Neural cell (in vitro differentiated cells): ENCODE measurements at regions not wholly inside any gene's neighbourhood (a gene's known extent, or its start where the extent isn't known, plus 50 kb on each side); places are given as distances from the start of the nearest gene placed in this dataset.

Source experiments
- H2AFZ ChIP-seq: fragments of 200-600, 300-800 bp; sonication (generic), shearing (Covaris generic); 2 replicates; pipeline ENCODE4 v1.6.0; 2014; ENCODE audit warnings: low read depth, mild to moderate bottlenecking, antibody characterized with exemption, low read length, moderate library complexity
- H3F3A ChIP-seq: fragments of 200-600 bp; shearing (Covaris generic); 2 replicates; pipeline ENCODE4 v1.6.1; 2016; ENCODE audit warnings: mild to moderate bottlenecking, moderate library complexity, mixed read lengths, antibody characterized with exemption, low read length; ENCODE audit not compliant: insufficient read depth, poor library complexity, severe bottlenecking
- H3K27ac ChIP-seq: fragments of 200-600, 300-800 bp; sonication (generic), shearing (Covaris generic); 2 replicates; pipeline ENCODE4 v1.5.1; 2014; ENCODE audit warnings: mild to moderate bottlenecking, low read length, moderate library complexity
- H3K27me3 ChIP-seq: fragments of 300-800, 200-600 bp; sonication (generic), shearing (Covaris generic); 2 replicates; pipeline ENCODE4 v1.6.0; 2014; ENCODE audit warnings: mild to moderate bottlenecking, low read depth, low read length, moderate library complexity; ENCODE audit not compliant: insufficient read depth
- H3K36me3 ChIP-seq: fragments of 300-800, 200-600 bp; sonication (generic), shearing (Covaris generic); 2 replicates; pipeline ENCODE4 v1.5.1; 2014; ENCODE audit warnings: mild to moderate bottlenecking, antibody characterized with exemption, low read length, moderate library complexity; ENCODE audit not compliant: insufficient read depth
- H3K4me2 ChIP-seq: fragments of 300-800, 200-600 bp; sonication (generic), shearing (Covaris generic); 2 replicates; pipeline ENCODE4 v1.6.0; 2014; ENCODE audit warnings: mild to moderate bottlenecking, low read length
- H3K4me3 ChIP-seq: fragments of 300-800, 200-600 bp; sonication (generic), shearing (Covaris generic); 2 replicates; pipeline ENCODE4 v1.5.1; 2014; ENCODE audit warnings: mild to moderate bottlenecking, low read length, moderate library complexity
- H3K79me2 ChIP-seq: fragments of 200-600 bp; shearing (Covaris generic); replicated peaks from 2 replicates; pipeline ENCODE4 v1.6.0; 2014; ENCODE audit warnings: mild to moderate bottlenecking, low read length, moderate library complexity; ENCODE audit not compliant: insufficient read depth
- H3K9ac ChIP-seq: fragments of 300-800, 200-600 bp; sonication (generic), shearing (Covaris generic); 2 replicates; pipeline ENCODE4 v1.6.1; 2016; ENCODE audit warnings: mild to moderate bottlenecking, low read length, mixed read lengths
- H3K9me2 ChIP-seq: fragments of 200-600 bp; shearing (Covaris generic); 2 replicates; pipeline ENCODE4 v1.6.1; 2016; ENCODE audit warnings: mild to moderate bottlenecking, low read length, mixed read lengths; ENCODE audit not compliant: insufficient read depth
- H3K9me3 ChIP-seq: fragments of 200-600, 300-800 bp; sonication (generic), shearing (Covaris generic); 2 replicates; pipeline ENCODE4 v1.6.1; 2016; ENCODE audit warnings: mild to moderate bottlenecking, mixed run types, low read length, moderate library complexity, mixed read lengths
- H4K20me1 ChIP-seq: fragments of 200-600 bp; shearing (Covaris generic); 2 replicates; pipeline ENCODE4 v1.6.1; 2016; ENCODE audit warnings: mild to moderate bottlenecking, mixed run types; ENCODE audit not compliant: insufficient read depth
- EP300 ChIP-seq: fragments of 450-650 bp; conservative IDR thresholded peaks from 2 replicates; pipeline ENCODE4 v1.6.1; 2014; ENCODE audit warnings: antibody characterized with exemption, mild to moderate bottlenecking, moderate library complexity; ENCODE audit not compliant: poor library complexity, severe bottlenecking
- EZH2 ChIP-seq: fragments of 200-600, 300-800 bp; shearing (Covaris generic), sonication (generic); IDR thresholded peaks from 2 replicates; pipeline ENCODE4 v1.6.1; 2014; ENCODE audit warnings: antibody characterized with exemption, low read length, borderline replicate concordance, mild to moderate bottlenecking; ENCODE audit not compliant: insufficient read depth, poor library complexity, severe bottlenecking
- MXI1 ChIP-seq: fragments of 450-650 bp; conservative IDR thresholded peaks from 2 replicates; pipeline ENCODE4 v1.6.1; 2014; ENCODE audit warnings: antibody characterized with exemption, mild to moderate bottlenecking; ENCODE audit not compliant: poor library complexity, severe bottlenecking
- POLR2AphosphoS5 ChIP-seq: IDR thresholded peaks from 2 replicates; pipeline ENCODE4 v1.6.1; 2012
- RAD21 ChIP-seq: fragments of 450-650 bp; conservative IDR thresholded peaks from 2 replicates; pipeline ENCODE4 v1.6.1; 2014; ENCODE audit warnings: antibody characterized with exemption, mild to moderate bottlenecking, moderate library complexity
- SMC3 ChIP-seq: fragments of 450-650 bp; conservative IDR thresholded peaks from 2 replicates; pipeline ENCODE4 v1.6.1; 2014; ENCODE audit warnings: antibody characterized with exemption, mild to moderate bottlenecking, moderate library complexity; ENCODE audit not compliant: poor library complexity
- TAF1 ChIP-seq: IDR thresholded peaks from 2 replicates; pipeline ENCODE4 v1.6.1; 2012; ENCODE audit warnings: low read depth
- TF ChIP-seq, protein P1 (sequence below): IDR thresholded peaks from 2 replicates; pipeline ENCODE4 v1.6.1; 2012; ENCODE audit warnings: borderline replicate concordance
- TF ChIP-seq, protein P2 (sequence below): fragments of 450-650 bp; IDR thresholded peaks from 2 replicates; pipeline ENCODE4 v1.5.1; 2014; ENCODE audit warnings: antibody characterized with exemption, mild to moderate bottlenecking, moderate library complexity; ENCODE audit not compliant: poor library complexity, severe bottlenecking

DNA sequence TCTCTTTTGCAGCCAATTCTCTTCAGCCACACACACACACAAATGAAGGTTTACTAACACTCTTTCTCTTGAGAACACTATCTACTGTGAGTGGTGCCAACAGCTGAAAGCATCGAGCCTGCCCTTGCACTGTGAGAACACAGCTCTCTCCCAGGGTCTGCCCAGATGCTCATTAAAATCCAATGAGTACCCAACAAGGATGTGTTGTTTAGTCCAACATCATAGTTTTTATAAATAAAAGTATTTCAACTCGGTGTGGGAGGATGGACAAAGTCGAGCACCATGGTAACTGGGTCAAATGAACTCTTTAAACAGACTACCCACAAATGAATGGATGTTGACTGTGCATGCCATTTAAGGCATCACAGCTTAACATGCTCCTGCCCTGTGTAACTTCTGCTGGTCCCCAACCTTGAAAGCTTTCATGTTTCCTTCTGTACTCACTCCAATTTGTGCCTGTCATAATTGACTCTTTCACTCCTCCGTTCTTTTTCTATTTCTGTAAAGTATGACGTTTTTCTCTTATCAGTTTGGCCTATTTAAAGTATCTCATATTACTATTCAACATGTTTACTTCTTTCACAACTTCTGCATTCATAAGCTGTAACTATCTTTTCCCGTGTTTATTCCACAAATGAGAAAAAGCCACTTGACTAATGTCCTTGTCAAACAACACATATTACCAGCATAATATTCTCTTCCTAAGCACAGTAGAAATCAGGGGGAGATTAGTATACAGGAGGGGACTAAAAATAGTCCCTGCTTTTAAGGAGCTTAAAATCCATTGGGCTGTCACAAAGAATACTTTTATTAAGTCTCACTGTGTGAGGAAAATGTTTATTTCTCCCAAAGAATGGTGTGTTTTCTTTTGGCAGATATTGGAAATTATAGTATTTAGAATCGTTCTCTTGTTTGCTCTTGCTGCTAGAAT is 215.4 kb downstream of the RFPL4B start:
- no peaks in the 10 kb centered on the region for H4K20me1 ChIP-seq
- H3K27me3 ChIP-seq: no peaks in the 10 kb centered on the region
- no peak overlapping the region for H3K9ac ChIP-seq
- H3K27ac ChIP-seq: no peak overlapping the region
- TF ChIP-seq POLR2AphosphoS5: no peak
- TF ChIP-seq EP300: no peak
- TF ChIP-seq RAD21: no peak
- no peak for TF ChIP-seq EZH2
- TF ChIP-seq, protein P1, sequence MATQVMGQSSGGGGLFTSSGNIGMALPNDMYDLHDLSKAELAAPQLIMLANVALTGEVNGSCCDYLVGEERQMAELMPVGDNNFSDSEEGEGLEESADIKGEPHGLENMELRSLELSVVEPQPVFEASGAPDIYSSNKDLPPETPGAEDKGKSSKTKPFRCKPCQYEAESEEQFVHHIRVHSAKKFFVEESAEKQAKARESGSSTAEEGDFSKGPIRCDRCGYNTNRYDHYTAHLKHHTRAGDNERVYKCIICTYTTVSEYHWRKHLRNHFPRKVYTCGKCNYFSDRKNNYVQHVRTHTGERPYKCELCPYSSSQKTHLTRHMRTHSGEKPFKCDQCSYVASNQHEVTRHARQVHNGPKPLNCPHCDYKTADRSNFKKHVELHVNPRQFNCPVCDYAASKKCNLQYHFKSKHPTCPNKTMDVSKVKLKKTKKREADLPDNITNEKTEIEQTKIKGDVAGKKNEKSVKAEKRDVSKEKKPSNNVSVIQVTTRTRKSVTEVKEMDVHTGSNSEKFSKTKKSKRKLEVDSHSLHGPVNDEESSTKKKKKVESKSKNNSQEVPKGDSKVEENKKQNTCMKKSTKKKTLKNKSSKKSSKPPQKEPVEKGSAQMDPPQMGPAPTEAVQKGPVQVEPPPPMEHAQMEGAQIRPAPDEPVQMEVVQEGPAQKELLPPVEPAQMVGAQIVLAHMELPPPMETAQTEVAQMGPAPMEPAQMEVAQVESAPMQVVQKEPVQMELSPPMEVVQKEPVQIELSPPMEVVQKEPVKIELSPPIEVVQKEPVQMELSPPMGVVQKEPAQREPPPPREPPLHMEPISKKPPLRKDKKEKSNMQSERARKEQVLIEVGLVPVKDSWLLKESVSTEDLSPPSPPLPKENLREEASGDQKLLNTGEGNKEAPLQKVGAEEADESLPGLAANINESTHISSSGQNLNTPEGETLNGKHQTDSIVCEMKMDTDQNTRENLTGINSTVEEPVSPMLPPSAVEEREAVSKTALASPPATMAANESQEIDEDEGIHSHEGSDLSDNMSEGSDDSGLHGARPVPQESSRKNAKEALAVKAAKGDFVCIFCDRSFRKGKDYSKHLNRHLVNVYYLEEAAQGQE: no peak
- TF ChIP-seq SMC3: no peak
- no peak for TF ChIP-seq TAF1
- TF ChIP-seq, protein P2, sequence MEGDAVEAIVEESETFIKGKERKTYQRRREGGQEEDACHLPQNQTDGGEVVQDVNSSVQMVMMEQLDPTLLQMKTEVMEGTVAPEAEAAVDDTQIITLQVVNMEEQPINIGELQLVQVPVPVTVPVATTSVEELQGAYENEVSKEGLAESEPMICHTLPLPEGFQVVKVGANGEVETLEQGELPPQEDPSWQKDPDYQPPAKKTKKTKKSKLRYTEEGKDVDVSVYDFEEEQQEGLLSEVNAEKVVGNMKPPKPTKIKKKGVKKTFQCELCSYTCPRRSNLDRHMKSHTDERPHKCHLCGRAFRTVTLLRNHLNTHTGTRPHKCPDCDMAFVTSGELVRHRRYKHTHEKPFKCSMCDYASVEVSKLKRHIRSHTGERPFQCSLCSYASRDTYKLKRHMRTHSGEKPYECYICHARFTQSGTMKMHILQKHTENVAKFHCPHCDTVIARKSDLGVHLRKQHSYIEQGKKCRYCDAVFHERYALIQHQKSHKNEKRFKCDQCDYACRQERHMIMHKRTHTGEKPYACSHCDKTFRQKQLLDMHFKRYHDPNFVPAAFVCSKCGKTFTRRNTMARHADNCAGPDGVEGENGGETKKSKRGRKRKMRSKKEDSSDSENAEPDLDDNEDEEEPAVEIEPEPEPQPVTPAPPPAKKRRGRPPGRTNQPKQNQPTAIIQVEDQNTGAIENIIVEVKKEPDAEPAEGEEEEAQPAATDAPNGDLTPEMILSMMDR: no peak
- no peak for TF ChIP-seq MXI1
- no peaks in the 10 kb centered on the region for H3K36me3 ChIP-seq
- no peak overlapping the region for H3K4me2 ChIP-seq
- no peaks in the 10 kb centered on the region for H3K9me2 ChIP-seq
- no peaks in the 10 kb centered on the region for H3K9me3 ChIP-seq
- no peak overlapping the region for H3K4me3 ChIP-seq
- no peaks in the 10 kb centered on the region for H3K79me2 ChIP-seq
- H3F3A ChIP-seq: no peaks in the 10 kb centered on the region
- no peak overlapping the region for H2AFZ ChIP-seq

DNA sequence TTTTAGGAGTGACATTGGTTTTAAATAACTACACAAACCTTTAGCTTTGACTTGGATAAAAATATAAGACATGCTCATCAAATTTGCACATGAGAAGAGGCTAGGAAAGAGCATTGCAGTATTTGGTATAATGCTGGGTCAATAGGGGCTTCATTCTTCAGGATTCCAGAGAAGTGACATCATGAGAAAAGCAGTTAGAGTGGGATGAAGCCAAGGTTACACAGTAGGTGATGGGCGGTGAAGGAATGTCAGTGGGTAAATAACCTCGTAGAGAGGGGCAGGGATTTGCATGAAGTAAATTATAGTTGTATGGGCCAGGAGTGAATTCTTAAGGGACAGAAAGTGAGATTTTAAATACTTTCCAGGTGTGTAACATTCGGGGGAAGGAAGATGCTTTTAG is 216.2 kb downstream of the RFPL4B start:
- no peak overlapping the region for H3K27ac ChIP-seq
- H3K4me3 ChIP-seq: no peak overlapping the region
- TF ChIP-seq, protein P1: no peak
- TF ChIP-seq RAD21 (no peak), EP300 (no peak), MXI1 (no peak), POLR2AphosphoS5 (no peak), EZH2 (no peak), TAF1 (no peak), SMC3 (no peak)
- TF ChIP-seq, protein P2: no peak
- no peaks in the 10 kb centered on the region for H3K9me2 ChIP-seq
- no peak overlapping the region for H3K4me2 ChIP-seq
- no peaks in the 10 kb centered on the region for H3K9me3 ChIP-seq
- no peaks in the 10 kb centered on the region for H3K27me3 ChIP-seq
- no peaks in the 10 kb centered on the region for H4K20me1 ChIP-seq
- no peak overlapping the region for H3K9ac ChIP-seq
- no peak overlapping the region for H2AFZ ChIP-seq
- no peaks in the 10 kb centered on the region for H3K79me2 ChIP-seq
- H3K36me3 ChIP-seq: no peaks in the 10 kb centered on the region
- no peaks in the 10 kb centered on the region for H3F3A ChIP-seq
